Fibroblast of the aortic adventitia (primary cell): ENCODE measurements at regions not wholly inside any gene's neighbourhood (a gene's known extent, or its start where the extent isn't known, plus 50 kb on each side); places are given as distances from the start of the nearest gene placed in this dataset.
A peak's percentile ranks its signal among the peaks of the same experiment; 100 is the strongest.

ENCODE experiments used
- DNase-seq: peaks from one replicate; pipeline ENCODE4 v3.0.0-alpha.2; 2010; ENCODE audit warnings: low read depth
- H3K4me3 ChIP-seq: 2 replicates; pipeline ENCODE4 v1.5.1; 2011; ENCODE audit warnings: low read depth, mild to moderate bottlenecking, control low read depth, low read length, moderate library complexity
- TF ChIP-seq, protein P1 (sequence below): IDR thresholded peaks from 2 replicates; pipeline ENCODE4 v1.5.1; 2011; ENCODE audit warnings: mild to moderate bottlenecking, low read length, control low read depth, inconsistent platforms; ENCODE audit not compliant: insufficient read depth

- no peak overlapping the region for H3K4me3 ChIP-seq
- no peak for DNase-seq
- TF ChIP-seq, protein P1, sequence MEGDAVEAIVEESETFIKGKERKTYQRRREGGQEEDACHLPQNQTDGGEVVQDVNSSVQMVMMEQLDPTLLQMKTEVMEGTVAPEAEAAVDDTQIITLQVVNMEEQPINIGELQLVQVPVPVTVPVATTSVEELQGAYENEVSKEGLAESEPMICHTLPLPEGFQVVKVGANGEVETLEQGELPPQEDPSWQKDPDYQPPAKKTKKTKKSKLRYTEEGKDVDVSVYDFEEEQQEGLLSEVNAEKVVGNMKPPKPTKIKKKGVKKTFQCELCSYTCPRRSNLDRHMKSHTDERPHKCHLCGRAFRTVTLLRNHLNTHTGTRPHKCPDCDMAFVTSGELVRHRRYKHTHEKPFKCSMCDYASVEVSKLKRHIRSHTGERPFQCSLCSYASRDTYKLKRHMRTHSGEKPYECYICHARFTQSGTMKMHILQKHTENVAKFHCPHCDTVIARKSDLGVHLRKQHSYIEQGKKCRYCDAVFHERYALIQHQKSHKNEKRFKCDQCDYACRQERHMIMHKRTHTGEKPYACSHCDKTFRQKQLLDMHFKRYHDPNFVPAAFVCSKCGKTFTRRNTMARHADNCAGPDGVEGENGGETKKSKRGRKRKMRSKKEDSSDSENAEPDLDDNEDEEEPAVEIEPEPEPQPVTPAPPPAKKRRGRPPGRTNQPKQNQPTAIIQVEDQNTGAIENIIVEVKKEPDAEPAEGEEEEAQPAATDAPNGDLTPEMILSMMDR, result no peak
Observed at GRCh38 chr3:44050101-44050500, 191.6 kb upstream of the TOPAZ1 start.

DNA sequence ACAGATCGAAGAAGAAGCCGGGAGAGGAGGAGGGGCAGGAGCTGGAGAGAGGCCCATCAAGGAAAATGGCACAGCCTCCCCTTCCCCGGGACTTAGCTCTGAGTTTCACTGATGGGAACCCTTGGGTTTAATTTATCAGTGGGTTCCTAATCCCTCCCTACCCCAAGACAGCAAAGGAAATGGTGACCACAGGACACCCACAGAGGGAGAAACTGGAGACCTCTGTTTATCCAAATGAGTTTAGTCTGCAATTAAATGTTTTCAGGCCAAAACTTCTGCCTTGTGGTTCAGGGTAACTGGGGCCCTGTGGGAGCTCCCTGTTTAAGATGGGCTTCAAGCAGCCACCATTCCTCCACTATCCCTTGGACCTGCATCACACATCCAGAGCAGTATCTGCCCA lies 190.8 kb upstream of the TOPAZ1 start:
- TF ChIP-seq, protein P1, result no peak
- no peak for DNase-seq
- H3K4me3 ChIP-seq, result no peak overlapping the region

DNA sequence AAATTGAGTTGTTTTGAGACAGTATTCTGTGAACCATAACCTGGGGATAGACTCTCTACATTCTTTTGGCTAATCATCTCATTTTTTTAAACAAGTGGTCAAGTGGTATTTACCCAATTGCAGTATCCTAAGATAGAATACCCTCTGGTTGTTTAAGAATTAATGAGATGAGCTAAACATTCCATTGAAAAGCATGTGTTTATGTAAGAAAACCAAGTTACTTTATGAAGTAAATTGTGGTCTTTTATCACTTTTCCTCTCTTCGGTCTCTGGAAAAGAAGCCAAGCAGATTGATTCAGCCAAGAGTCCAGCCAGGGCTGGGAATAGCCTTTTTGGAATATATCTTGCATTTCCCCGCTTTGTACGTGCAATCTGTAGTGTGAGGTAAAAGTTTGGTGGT lies 185.7 kb upstream of the TOPAZ1 start:
- DNase-seq, result peak; percentile 69
- TF ChIP-seq, protein P1, result no peak

DNA sequence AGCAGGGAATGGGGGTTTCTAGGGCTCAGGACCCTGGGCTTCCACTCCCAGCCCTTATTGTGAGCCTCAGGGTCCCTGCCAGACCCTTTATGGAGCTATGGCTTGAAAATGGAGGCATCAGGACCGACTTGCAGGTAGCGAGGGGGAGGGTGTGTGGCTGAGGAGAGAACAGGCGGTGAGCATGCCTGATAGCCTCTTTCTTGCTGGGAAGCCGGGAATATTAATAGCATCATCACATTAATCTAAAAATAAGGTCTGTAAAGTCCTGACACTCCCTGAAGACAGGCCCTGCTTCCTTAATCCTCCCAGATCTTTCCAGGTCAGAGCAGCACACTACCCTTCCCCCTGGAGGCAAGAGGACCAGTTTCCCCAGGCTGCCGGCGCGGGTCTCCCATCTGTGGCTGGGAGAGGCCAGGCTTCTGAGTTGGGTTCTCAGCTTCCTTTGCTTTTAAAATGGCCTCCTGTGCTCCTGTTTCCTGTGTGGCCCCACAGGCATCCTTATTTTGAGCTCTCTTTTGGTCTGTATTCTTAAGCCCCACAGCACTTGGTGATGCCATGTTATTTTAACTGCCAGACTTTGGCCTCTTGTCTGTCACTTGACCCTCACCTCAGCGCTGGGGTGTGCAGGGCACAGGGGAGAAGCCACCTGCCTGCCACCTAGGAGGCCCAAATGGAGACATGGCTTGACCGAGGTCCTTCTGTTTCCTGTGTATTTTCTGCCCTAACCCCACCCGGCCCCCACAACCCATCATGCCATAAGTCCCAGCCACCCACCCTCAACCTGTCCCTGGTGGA lies 185.0 kb upstream of the TOPAZ1 start:
- TF ChIP-seq, protein P1, result no peak
- no peak for DNase-seq
- H3K4me3 ChIP-seq, result no peak overlapping the region

More for the DNA sequence above, 185.7 kb upstream of the TOPAZ1 start:
- no peak overlapping the region for H3K4me3 ChIP-seq

DNA sequence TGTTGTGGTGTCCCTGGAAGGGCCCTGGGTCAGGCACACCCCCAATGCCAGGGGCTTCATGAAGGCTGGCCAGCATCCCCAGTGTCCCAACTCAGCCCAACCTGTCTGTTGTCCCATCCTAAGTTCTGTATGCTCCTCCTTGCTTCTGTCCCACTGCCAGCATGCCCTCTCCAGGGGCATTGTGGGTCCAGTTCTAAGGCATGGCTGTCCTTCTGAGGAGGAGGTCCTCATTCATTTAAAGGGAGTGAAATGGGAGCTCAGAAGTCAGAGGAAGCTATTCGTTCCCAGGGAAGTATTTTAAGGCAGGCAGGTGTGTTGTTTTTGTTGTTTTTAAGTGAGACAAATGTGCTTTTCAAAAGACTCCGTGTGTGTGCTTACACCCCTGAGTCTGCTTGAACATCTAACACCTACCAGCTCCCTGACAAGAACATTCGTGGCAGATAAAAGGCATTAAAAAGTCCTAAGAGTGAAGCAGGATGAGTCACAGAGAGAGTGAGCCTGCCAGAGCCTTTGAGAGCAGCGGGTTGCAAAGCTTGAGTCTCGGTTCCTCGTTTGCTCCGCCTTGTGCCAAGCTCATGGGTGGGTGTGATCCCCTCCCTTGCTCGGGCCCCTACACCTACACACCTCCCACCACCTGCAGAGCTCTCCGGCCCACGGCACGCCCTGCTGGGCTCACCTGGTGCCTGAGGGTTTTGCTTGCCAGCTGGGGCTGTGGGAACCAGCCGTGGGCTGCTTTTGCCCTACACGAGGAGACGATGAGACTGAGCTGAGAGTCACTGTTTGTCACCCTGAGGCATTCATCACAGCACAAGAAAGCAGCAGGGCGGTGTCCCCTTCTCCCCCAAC lies 183.4 kb upstream of the TOPAZ1 start:
- TF ChIP-seq, protein P1, result no peak
- DNase-seq, result peak; percentile 69
- H3K4me3 ChIP-seq, result peak overlapping the region; percentile 37

DNA sequence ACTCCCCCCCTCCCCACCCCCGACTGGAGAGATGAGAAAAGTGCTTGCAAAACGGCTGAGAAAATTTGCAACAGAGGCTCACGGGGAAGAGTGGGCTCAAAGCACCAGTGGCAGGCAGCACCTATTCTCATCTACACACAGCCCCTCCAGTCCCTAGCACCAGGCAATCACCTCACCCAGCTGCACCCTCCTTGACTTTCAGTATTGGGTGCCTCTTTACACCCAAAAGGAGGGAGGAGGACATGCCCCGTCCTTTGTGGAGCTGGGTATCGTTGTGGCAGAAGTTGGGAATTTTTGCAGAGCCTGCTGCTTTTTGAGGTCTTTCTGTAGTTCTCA lies 182.8 kb upstream of the TOPAZ1 start:
- no peak for DNase-seq
- TF ChIP-seq, protein P1, result no peak
- no peak overlapping the region for H3K4me3 ChIP-seq
